ENCODE measurements at regions not wholly inside any gene's neighbourhood (a gene's known extent, or its start where the extent isn't known, plus 50 kb on each side); places are given as distances from the start of the nearest gene placed in this dataset.

- TF ChIP-seq CTCF (IDR thresholded peaks at IDR 0.05): no peak
- TF ChIP-seq POLR2A (IDR thresholded peaks at IDR 0.05): no peak
- no peak for TF ChIP-seq POLR2AphosphoS5 (IDR thresholded peaks at IDR 0.05)
Observed at GRCh38 chr16:35221482-35222185, 1762.2 kb downstream of the TP53TG3F start.
